GM23338 (cell line): ENCODE measurements at regions not wholly inside any gene's neighbourhood (a gene's known extent, or its start where the extent isn't known, plus 50 kb on each side); places are given as distances from the start of the nearest gene placed in this dataset.
A peak's percentile ranks its signal among the peaks of the same experiment; 100 is the strongest.

Experiments
- ATAC-seq: fragments of 200-7000 bp; cut with Tn5 transposase; 3 replicates; pipeline ENCODE4 v1.9.1; 2020
- DNase-seq: peaks from one replicate; pipeline ENCODE4 v3.0.0-alpha.2; 2015; ENCODE audit warnings: low spot score
- H2AFZ ChIP-seq: fragments of 200-600 bp; sonication (generic); 2 replicates; pipeline ENCODE4 v1.8.0; 2016; ENCODE audit warnings: antibody characterized with exemption, mild to moderate bottlenecking, moderate library complexity
- H3F3A ChIP-seq: fragments of 200-600 bp; sonication (generic); replicated peaks from 2 replicates; pipeline ENCODE4 v1.8.0; 2017; ENCODE audit warnings: antibody characterized with exemption, mixed run types, low read depth
- H3K27ac ChIP-seq: fragments of 200-600 bp; sonication (generic); 2 replicates; pipeline ENCODE4 v1.6.1; 2016; ENCODE audit warnings: low read depth
- H3K27me3 ChIP-seq: fragments of 200-600 bp; sonication (generic); 2 replicates; pipeline ENCODE4 v1.8.0; 2016; ENCODE audit warnings: mild to moderate bottlenecking, mixed run types, moderate library complexity; ENCODE audit not compliant: insufficient read depth
- H3K36me3 ChIP-seq: fragments of 200-600 bp; sonication (generic); 2 replicates; pipeline ENCODE4 v1.8.0; 2016; ENCODE audit warnings: mild to moderate bottlenecking; ENCODE audit not compliant: insufficient read depth
- H3K4me1 ChIP-seq: fragments of 200-600 bp; sonication (generic); 2 replicates; pipeline ENCODE4 v1.8.0; 2016; ENCODE audit warnings: mild to moderate bottlenecking, moderate library complexity; ENCODE audit not compliant: insufficient read depth
- H3K4me2 ChIP-seq: fragments of 200-600 bp; sonication (generic); 2 replicates; pipeline ENCODE4 v1.7.1; 2017; ENCODE audit warnings: mixed run types
- H3K4me3 ChIP-seq: fragments of 200-600 bp; sonication (generic); 2 replicates; pipeline ENCODE4 v1.6.1; 2016; ENCODE audit warnings: mixed run types
- H3K79me2 ChIP-seq: fragments of 200-600 bp; sonication (generic); replicated peaks from 2 replicates; pipeline ENCODE4 v1.8.0; 2017; ENCODE audit warnings: mild to moderate bottlenecking; ENCODE audit not compliant: insufficient read depth
- H3K9me2 ChIP-seq: fragments of 200-600 bp; sonication (generic); 2 replicates; pipeline ENCODE4 v1.8.0; 2017; ENCODE audit not compliant: insufficient read depth
- H4K20me1 ChIP-seq: fragments of 200-600 bp; sonication (generic); replicated peaks from 2 replicates; pipeline ENCODE4 v1.8.0; 2017; ENCODE audit warnings: mild to moderate bottlenecking; ENCODE audit not compliant: insufficient read depth
- H3K27ac Mint-ChIP-seq: 2 replicates; pipeline ENCODE4 v1.8.0; 2020; ENCODE audit warnings: inconsistent platforms, mild to moderate bottlenecking, moderate library complexity, mixed read lengths
- H3K27me3 Mint-ChIP-seq: 3 replicates; pipeline ENCODE4 v1.8.0; 2022; ENCODE audit warnings: low read depth, mild to moderate bottlenecking, moderate library complexity, mixed read lengths, inconsistent platforms; ENCODE audit not compliant: insufficient read depth, poor library complexity
- H3K36me3 Mint-ChIP-seq: 3 replicates; pipeline ENCODE4 v1.8.0; 2021; ENCODE audit warnings: low read depth, mild to moderate bottlenecking, inconsistent platforms, moderate library complexity, mixed read lengths
- H3K4me1 Mint-ChIP-seq: 3 replicates; pipeline ENCODE4 v1.8.0; 2020; ENCODE audit warnings: mild to moderate bottlenecking, inconsistent platforms, mixed read lengths
- H3K4me3 Mint-ChIP-seq: 3 replicates; pipeline ENCODE4 v1.8.0; 2021; ENCODE audit warnings: moderate library complexity, mild to moderate bottlenecking, inconsistent platforms, mixed read lengths
- H3K9me3 Mint-ChIP-seq: 3 replicates; pipeline ENCODE4 v1.8.0; 2020; ENCODE audit warnings: moderate library complexity, mild to moderate bottlenecking, inconsistent platforms, mixed read lengths
- EZH2phosphoT487 ChIP-seq: fragments of 200-600 bp; sonication (generic); IDR thresholded peaks from one replicate; pipeline ENCODE4 v1.8.1; 2018; ENCODE audit warnings: antibody characterized with exemption; ENCODE audit not compliant: unreplicated experiment
- NANOG ChIP-seq: IDR thresholded peaks from 2 replicates; pipeline ENCODE4 v1.6.1; 2016; ENCODE audit warnings: antibody characterized with exemption, borderline replicate concordance
- POLR2AphosphoS5 ChIP-seq: IDR thresholded peaks from 2 replicates; pipeline ENCODE4 v1.6.1; 2016; ENCODE audit warnings: antibody characterized with exemption, low read depth
- ZNF331 ChIP-seq: fragments of 250-450 bp; sonication (Bioruptor Pico); IDR thresholded peaks from 2 replicates; pipeline ENCODE4 v1.5.0; 2020; ENCODE audit warnings: low read depth, mild to moderate bottlenecking, moderate library complexity
- TF ChIP-seq, protein P1 (sequence below), 2 experiments: fragments of 200-600 bp in 1 of 2; sonication (generic) in 1 of 2; conservative IDR thresholded peaks; 2 replicates each; pipeline versions ENCODE4 v1.5.1 to v1.6.1; 2016 to 2017; ENCODE audit warnings: antibody characterized with exemption in 2 of 2, low read depth in 2 of 2, mild to moderate bottlenecking in 2 of 2, moderate library complexity in 1 of 2
- TF ChIP-seq, protein P2 (sequence below): fragments of 250-450 bp; sonication (Bioruptor Pico); IDR thresholded peaks from 2 replicates; pipeline ENCODE4 v1.5.0; 2020; ENCODE audit warnings: mild to moderate bottlenecking, moderate library complexity

DNA sequence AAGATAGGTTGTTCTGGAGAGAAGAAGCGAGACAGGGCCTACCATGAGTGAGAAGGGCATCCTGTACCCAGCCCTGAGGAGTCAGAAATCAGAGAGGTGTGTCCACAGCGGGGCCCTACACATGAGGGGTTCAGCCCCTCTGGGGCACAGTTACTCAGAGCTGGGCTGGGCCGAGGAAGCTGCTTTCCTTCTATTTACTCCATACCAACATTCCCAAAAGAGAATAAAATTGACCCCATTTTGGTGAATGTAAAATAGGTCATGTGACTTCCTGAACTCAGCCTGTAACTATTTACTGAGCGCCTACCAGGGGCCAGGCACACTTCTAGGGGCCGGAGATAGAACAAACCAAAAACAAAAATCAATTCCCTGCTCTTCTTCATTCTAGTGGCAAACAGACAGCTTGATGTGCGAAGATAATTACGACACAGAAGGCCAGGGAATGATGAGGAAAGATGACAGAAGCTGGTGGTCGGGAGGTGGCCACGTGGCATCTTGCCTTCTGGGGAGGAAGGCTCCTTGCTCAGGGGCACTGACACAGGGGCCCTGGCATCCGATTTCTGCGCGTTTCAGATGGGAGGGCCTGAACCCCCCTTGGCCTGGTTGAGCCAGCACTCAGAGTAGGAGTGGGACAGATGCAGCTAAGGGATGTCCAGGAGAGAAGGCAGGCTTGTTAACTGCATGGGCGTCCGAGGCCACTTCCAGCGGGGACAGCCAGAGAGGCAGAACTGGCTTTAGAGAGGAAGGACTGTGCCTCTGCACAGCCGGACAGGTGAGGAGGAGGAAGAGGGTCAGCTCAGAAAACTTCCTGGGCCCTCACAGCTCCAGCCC lies 121.8 kb downstream of the NSG2 start (continued):
- TF ChIP-seq, protein P1, sequence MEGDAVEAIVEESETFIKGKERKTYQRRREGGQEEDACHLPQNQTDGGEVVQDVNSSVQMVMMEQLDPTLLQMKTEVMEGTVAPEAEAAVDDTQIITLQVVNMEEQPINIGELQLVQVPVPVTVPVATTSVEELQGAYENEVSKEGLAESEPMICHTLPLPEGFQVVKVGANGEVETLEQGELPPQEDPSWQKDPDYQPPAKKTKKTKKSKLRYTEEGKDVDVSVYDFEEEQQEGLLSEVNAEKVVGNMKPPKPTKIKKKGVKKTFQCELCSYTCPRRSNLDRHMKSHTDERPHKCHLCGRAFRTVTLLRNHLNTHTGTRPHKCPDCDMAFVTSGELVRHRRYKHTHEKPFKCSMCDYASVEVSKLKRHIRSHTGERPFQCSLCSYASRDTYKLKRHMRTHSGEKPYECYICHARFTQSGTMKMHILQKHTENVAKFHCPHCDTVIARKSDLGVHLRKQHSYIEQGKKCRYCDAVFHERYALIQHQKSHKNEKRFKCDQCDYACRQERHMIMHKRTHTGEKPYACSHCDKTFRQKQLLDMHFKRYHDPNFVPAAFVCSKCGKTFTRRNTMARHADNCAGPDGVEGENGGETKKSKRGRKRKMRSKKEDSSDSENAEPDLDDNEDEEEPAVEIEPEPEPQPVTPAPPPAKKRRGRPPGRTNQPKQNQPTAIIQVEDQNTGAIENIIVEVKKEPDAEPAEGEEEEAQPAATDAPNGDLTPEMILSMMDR (conservative IDR thresholded peaks at IDR 0.05; ENCODE audit: low read depth in 2 of 2), result no peak
- TF ChIP-seq POLR2AphosphoS5 (no peak), NANOG (no peak)
- TF ChIP-seq, protein P2, sequence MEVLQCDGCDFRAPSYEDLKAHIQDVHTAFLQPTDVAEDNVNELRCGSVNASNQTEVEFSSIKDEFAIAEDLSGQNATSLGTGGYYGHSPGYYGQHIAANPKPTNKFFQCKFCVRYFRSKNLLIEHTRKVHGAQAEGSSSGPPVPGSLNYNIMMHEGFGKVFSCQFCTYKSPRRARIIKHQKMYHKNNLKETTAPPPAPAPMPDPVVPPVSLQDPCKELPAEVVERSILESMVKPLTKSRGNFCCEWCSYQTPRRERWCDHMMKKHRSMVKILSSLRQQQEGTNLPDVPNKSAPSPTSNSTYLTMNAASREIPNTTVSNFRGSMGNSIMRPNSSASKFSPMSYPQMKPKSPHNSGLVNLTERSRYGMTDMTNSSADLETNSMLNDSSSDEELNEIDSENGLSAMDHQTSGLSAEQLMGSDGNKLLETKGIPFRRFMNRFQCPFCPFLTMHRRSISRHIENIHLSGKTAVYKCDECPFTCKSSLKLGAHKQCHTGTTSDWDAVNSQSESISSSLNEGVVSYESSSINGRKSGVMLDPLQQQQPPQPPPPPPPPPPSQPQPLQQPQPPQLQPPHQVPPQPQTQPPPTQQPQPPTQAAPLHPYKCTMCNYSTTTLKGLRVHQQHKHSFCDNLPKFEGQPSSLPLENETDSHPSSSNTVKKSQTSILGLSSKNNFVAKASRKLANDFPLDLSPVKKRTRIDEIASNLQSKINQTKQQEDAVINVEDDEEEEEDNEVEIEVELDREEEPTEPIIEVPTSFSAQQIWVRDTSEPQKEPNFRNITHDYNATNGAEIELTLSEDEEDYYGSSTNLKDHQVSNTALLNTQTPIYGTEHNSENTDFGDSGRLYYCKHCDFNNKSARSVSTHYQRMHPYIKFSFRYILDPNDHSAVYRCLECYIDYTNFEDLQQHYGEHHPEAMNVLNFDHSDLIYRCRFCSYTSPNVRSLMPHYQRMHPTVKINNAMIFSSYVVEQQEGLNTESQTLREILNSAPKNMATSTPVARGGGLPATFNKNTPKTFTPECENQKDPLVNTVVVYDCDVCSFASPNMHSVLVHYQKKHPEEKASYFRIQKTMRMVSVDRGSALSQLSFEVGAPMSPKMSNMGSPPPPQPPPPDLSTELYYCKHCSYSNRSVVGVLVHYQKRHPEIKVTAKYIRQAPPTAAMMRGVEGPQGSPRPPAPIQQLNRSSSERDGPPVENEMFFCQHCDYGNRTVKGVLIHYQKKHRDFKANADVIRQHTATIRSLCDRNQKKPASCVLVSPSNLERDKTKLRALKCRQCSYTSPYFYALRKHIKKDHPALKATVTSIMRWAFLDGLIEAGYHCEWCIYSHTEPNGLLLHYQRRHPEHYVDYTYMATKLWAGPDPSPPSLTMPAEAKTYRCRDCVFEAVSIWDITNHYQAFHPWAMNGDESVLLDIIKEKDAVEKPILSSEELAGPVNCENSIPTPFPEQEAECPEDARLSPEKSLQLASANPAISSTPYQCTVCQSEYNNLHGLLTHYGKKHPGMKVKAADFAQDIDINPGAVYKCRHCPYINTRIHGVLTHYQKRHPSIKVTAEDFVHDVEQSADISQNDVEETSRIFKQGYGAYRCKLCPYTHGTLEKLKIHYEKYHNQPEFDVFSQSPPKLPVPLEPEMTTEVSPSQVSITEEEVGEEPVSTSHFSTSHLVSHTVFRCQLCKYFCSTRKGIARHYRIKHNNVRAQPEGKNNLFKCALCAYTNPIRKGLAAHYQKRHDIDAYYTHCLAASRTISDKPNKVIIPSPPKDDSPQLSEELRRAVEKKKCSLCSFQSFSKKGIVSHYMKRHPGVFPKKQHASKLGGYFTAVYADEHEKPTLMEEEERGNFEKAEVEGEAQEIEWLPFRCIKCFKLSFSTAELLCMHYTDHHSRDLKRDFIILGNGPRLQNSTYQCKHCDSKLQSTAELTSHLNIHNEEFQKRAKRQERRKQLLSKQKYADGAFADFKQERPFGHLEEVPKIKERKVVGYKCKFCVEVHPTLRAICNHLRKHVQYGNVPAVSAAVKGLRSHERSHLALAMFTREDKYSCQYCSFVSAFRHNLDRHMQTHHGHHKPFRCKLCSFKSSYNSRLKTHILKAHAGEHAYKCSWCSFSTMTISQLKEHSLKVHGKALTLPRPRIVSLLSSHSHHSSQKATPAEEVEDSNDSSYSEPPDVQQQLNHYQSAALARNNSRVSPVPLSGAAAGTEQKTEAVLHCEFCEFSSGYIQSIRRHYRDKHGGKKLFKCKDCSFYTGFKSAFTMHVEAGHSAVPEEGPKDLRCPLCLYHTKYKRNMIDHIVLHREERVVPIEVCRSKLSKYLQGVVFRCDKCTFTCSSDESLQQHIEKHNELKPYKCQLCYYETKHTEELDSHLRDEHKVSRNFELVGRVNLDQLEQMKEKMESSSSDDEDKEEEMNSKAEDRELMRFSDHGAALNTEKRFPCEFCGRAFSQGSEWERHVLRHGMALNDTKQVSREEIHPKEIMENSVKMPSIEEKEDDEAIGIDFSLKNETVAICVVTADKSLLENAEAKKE, result no peak

DNA sequence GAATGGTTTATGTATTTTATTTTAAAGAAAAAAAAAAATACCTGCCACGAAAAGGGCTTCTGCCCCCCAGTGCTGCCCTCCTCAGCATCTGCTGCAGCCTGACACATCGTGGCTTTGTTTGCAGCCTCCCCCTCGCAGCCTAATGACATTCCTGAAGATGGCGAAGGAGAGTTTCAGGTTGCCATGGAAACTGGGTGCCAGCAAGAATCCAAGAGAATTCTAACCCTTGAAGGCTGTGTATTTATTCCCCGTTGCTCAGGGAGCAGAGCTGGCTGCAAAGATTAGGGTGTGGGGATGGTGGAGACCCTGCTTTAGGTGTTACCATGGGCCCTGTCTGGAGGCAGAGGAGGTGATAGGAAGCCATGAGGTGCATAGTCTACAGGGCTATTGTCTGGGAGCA lies 126.6 kb downstream of the NSG2 start:
- ATAC-seq (peak; percentile 88), DNase-seq (peak; percentile 78)
- Mint-ChIP-seq H3K27ac (peak overlapping the region; percentile 80; the same call in 1 of the 2 replicates), H3K4me1 (peaks cover 3% of the 10 kb centered on the region; the same call in 2 of the 3 replicates), H3K4me3 (no peak overlapping the region), H3K27me3 (peaks cover 16% of the 10 kb centered on the region), H3K9me3 (peaks cover 11% of the 10 kb centered on the region; the same call in 2 of the 3 replicates), H3K36me3 (no peaks in the 10 kb centered on the region)
- no peak overlapping the region for H3K27ac ChIP-seq
- H3K4me1 ChIP-seq, result no peaks in the 10 kb centered on the region
- no peak overlapping the region for H3K4me3 ChIP-seq
- no peaks in the 10 kb centered on the region for H3K27me3 ChIP-seq
- H3K79me2 ChIP-seq, result no peaks in the 10 kb centered on the region
- no peak overlapping the region for H3K4me2 ChIP-seq
- TF ChIP-seq ZNF331 (CRISPR knock-in tag) (no peak), NANOG (no peak), EZH2phosphoT487 (no peak)
- TF ChIP-seq, protein P1 (conservative IDR thresholded peaks at IDR 0.05; ENCODE audit: low read depth in 2 of 2), result 0 out of 4 replicates have a peak, but pooled peaks of 1 of the 2 experiments have one; percentile 8
- H4K20me1 ChIP-seq, result no peaks in the 10 kb centered on the region
- no peaks in the 10 kb centered on the region for H3K9me2 ChIP-seq
- no peaks in the 10 kb centered on the region for H3K36me3 ChIP-seq
- H3F3A ChIP-seq, result no peaks in the 10 kb centered on the region
- no peak overlapping the region for H2AFZ ChIP-seq
